Kidney epithelial cell (primary cell): ENCODE measurements at regions not wholly inside any gene's neighbourhood (a gene's known extent, or its start where the extent isn't known, plus 50 kb on each side); places are given as distances from the start of the nearest gene placed in this dataset.

Experiments used
- DNase-seq: peaks from one replicate; pipeline ENCODE4 v3.0.0-alpha.2; 2010; ENCODE audit warnings: low read depth
- H3K27me3 ChIP-seq: 2 replicates; pipeline ENCODE4 v1.6.0; 2011; ENCODE audit warnings: low read length; ENCODE audit not compliant: control insufficient read depth, insufficient read depth
- H3K36me3 ChIP-seq: 2 replicates; pipeline ENCODE4 v1.5.1; 2011; ENCODE audit warnings: low read length; ENCODE audit not compliant: control insufficient read depth, insufficient read depth
- H3K4me3 ChIP-seq: 2 replicates; pipeline ENCODE4 v1.5.1; 2011; ENCODE audit warnings: low read depth, mild to moderate bottlenecking, control low read depth, low read length
- TF ChIP-seq, protein P1 (sequence below): IDR thresholded peaks from 2 replicates; pipeline ENCODE4 v1.5.1; 2011; ENCODE audit warnings: mild to moderate bottlenecking, moderate library complexity, low read length, control low read depth, inconsistent platforms; ENCODE audit not compliant: insufficient read depth, poor library complexity, severe bottlenecking

DNA sequence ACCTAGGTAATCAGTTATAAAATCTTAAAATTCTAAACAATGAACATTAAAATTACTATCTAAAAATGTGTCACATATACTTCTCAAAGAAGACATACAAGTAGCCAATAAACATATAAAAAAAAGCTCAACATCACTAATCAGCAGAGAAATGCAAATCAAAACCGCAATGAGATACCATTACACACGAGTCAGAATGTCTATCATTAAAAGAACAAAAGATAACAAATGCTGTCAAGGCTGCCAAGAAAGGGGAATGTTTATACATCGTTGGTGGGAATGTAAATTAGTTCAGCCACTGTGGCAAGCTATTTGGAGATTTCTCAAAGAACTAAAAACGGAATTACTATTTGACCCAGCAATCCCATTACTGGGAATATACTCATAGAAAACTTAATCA, 310.3 kb upstream of the EDNRB start:
- Histone ChIP-seq H3K36me3 (no peaks in the 10 kb centered on the region), H3K4me3 (no peak overlapping the region), H3K27me3 (no peaks in the 10 kb centered on the region)
- DNase-seq: no peak
- TF ChIP-seq, protein P1, sequence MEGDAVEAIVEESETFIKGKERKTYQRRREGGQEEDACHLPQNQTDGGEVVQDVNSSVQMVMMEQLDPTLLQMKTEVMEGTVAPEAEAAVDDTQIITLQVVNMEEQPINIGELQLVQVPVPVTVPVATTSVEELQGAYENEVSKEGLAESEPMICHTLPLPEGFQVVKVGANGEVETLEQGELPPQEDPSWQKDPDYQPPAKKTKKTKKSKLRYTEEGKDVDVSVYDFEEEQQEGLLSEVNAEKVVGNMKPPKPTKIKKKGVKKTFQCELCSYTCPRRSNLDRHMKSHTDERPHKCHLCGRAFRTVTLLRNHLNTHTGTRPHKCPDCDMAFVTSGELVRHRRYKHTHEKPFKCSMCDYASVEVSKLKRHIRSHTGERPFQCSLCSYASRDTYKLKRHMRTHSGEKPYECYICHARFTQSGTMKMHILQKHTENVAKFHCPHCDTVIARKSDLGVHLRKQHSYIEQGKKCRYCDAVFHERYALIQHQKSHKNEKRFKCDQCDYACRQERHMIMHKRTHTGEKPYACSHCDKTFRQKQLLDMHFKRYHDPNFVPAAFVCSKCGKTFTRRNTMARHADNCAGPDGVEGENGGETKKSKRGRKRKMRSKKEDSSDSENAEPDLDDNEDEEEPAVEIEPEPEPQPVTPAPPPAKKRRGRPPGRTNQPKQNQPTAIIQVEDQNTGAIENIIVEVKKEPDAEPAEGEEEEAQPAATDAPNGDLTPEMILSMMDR: no peak

DNA sequence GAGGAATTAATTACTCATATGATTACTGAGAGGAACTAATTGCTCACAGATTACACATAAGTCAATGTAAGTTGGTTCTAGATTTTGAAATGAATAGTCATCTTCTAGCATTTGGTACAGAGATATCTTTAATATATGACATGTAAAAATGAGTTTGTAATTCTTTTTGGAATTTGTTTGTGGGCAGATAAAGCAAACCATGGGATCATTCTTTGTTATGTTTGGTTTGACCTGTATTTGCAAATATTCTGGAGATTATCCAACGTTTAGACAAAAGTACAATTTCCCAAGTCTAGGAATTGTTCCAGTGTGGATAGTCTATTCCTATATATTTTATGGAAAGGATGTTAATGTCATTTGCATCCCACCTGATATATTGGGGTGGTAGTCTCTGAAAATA, 309.6 kb upstream of the EDNRB start:
- no peak overlapping the region for H3K4me3 ChIP-seq
- H3K27me3 ChIP-seq: no peaks in the 10 kb centered on the region
- no peak for DNase-seq
- TF ChIP-seq, protein P1: no peak
- no peaks in the 10 kb centered on the region for H3K36me3 ChIP-seq

DNA sequence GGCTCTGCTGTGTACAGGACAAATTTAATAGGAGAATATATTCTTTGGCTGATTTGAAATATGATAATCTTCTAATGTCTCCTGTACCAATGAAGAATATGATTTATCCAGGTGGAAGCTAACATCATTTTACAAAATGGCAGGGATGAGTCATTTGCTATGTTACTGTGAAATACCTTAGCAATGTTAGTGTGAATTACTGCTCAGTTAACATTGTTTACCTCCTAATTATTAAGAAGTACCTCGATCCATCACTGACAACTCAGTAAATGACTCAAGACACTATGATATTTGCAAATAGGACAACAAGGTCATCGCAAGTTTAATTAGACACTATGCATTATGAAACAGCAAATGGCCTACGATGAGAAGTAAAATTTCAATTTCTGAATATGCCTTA, 309.1 kb upstream of the EDNRB start:
- TF ChIP-seq, protein P1: no peak
- H3K4me3 ChIP-seq: no peak overlapping the region
- DNase-seq: no peak
- H3K36me3 ChIP-seq: no peaks in the 10 kb centered on the region
- H3K27me3 ChIP-seq: no peaks in the 10 kb centered on the region

DNA sequence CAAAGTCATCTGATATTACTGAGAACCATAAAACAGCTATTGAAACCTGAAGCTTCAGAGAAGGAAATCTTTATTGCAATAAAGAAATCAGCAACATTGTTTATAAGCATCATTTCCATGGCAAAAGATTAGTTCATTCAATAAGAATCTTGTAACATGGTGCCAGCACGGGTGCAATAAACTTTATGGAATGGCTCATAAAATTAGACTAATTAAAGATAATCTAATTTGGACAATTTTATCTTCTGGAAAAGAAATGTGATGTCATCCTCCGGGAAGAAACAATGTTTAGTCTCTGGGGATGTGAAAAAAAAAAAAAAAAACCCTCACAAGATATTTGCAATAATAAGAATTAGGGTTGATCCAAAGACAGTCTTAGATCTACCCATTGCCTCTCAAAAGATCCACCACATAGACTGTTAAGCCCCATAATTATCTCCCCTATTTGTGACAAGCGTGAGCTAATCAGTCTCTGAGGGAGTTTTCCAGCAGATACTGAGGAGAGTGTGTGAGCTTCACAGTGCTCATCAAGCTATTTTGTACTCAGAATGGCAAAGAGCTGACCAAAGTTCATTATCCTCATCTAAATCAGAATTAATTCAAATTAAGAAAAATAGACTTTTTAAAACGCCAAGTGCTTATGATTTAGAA, 297.0 kb upstream of the EDNRB start:
- no peak overlapping the region for H3K4me3 ChIP-seq
- DNase-seq: no peak
- no peaks in the 10 kb centered on the region for H3K36me3 ChIP-seq
- TF ChIP-seq, protein P1: no peak
- no peaks in the 10 kb centered on the region for H3K27me3 ChIP-seq

DNA sequence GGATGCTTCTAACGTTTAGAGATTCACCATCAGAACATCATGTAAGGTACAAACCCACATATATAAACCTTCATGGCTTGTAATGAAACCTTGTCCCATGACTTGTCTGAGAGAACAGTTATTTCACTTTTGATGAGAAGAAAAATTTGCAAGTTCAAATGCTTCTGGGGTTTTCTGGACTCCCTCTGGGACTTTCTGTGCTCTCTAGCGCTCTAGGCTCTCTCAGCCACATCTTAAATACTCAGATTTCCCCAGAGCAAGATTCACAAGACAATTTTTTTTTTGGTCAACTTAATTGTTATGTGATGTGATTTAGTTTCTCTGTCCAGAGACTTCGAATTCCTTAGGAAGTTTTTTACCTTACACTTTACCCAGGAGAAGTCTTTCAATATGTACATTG, 282.8 kb upstream of the EDNRB start:
- no peak for DNase-seq
- no peak overlapping the region for H3K4me3 ChIP-seq
- no peaks in the 10 kb centered on the region for H3K27me3 ChIP-seq
- TF ChIP-seq, protein P1: no peak
- no peaks in the 10 kb centered on the region for H3K36me3 ChIP-seq

DNA sequence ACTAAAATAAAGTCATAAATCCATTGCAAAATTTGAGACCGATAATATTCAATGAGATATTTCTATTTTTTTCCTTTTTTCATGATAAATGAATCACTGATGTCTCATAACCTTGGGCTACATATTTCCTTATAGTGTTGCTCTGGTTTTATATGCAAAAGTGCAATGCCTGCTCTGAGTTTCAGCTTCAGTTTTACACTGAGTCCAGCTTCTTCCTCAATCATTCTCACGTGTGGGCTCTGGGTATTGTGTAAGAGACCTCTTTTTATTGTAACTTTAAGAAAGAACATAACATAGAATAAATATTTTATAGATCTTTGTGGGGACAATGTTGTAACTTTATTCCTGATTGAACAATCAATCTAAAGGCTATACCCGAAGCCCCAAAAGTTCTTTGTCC, 280.2 kb upstream of the EDNRB start:
- TF ChIP-seq, protein P1: no peak
- Histone ChIP-seq H3K27me3 (no peaks in the 10 kb centered on the region), H3K4me3 (no peak overlapping the region), H3K36me3 (no peaks in the 10 kb centered on the region)
- DNase-seq: no peak
